Suppressor macrophage (primary cell): ENCODE measurements at regions not wholly inside any gene's neighbourhood (a gene's known extent, or its start where the extent isn't known, plus 50 kb on each side); places are given as distances from the start of the nearest gene placed in this dataset.
"Not testable (repeated sequence)": the region's sequence is repeated elsewhere in the genome, so short reads cannot be mapped to it uniquely, and the experiment has no call there.

Experiments used
- DNase-seq, 4 experiments: peaks; one replicate each; pipeline ENCODE4 v3.0.0-alpha.2; 2020 to 2022

GRCh38 chr5:117380316-117380715, 805.7 kb upstream of the SEMA6A start:
- DNase-seq = no peak

GRCh38 chr5:117379521-117379920, 804.9 kb upstream of the SEMA6A start:
- DNase-seq = no peak

- DNase-seq = no peak
These were observed 802.1 kb upstream of the SEMA6A start for GRCh38 chr5:117376748-117377147.

GRCh38 chr5:117359895-117360294, 785.3 kb upstream of the SEMA6A start:
- DNase-seq = no peak

GRCh38 chr5:117357886-117358285, 783.3 kb upstream of the SEMA6A start:
- DNase-seq = no peak

GRCh38 chr5:117347280-117347679, 772.7 kb upstream of the SEMA6A start:
- no peak for DNase-seq

GRCh38 chr5:117343726-117344125, 769.1 kb upstream of the SEMA6A start:
- not testable (repeated sequence) for DNase-seq

- DNase-seq = no peak
These were observed 762.6 kb upstream of the SEMA6A start for GRCh38 chr5:117337064-117337749.

GRCh38 chr5:117336208-117336607, 761.6 kb upstream of the SEMA6A start:
- no peak for DNase-seq

- no peak for DNase-seq
These were observed 758.4 kb upstream of the SEMA6A start for GRCh38 chr5:117333011-117333410.

GRCh38 chr5:117332341-117332740, 757.7 kb upstream of the SEMA6A start:
- DNase-seq = no peak

GRCh38 chr5:117327511-117327910, 752.9 kb upstream of the SEMA6A start:
- DNase-seq = no peak

- no peak for DNase-seq
These were observed 752.4 kb upstream of the SEMA6A start for GRCh38 chr5:117326997-117327396.

- no peak for DNase-seq
These were observed 743.9 kb upstream of the SEMA6A start for GRCh38 chr5:117318528-117318927.

- no peak for DNase-seq
These were observed 740.5 kb upstream of the SEMA6A start for GRCh38 chr5:117315170-117315569.

- not testable (repeated sequence) for DNase-seq
These were observed 730.0 kb upstream of the SEMA6A start for GRCh38 chr5:117304512-117305107.

GRCh38 chr5:117302949-117303348, 728.3 kb upstream of the SEMA6A start:
- no peak for DNase-seq

- no peak for DNase-seq
These were observed 727.9 kb upstream of the SEMA6A start for GRCh38 chr5:117302473-117302872.

- no peak for DNase-seq
These were observed 725.3 kb upstream of the SEMA6A start for GRCh38 chr5:117299936-117300328.

- no peak for DNase-seq
These were observed 724.8 kb upstream of the SEMA6A start for GRCh38 chr5:117299224-117299935.

GRCh38 chr5:117296872-117297271, 722.2 kb upstream of the SEMA6A start:
- no peak for DNase-seq

GRCh38 chr5:117295941-117296340, 721.3 kb upstream of the SEMA6A start:
- no peak for DNase-seq

GRCh38 chr5:117286813-117287212, 712.2 kb upstream of the SEMA6A start:
- no peak for DNase-seq

- no peak for DNase-seq
These were observed 697.0 kb upstream of the SEMA6A start for GRCh38 chr5:117271656-117272055.
